HG02759 (cell line): ENCODE measurements at regions not wholly inside any gene's neighbourhood (a gene's known extent, or its start where the extent isn't known, plus 50 kb on each side); places are given as distances from the start of the nearest gene placed in this dataset.
"Not testable (repeated sequence)": the region's sequence is repeated elsewhere in the genome, so short reads cannot be mapped to it uniquely, and the experiment has no call there.

Experiments used
- ATAC-seq: cut with Tn5 transposase; IDR thresholded peaks from one replicate; pipeline ENCODE4 v1.9.1; 2021; ENCODE audit warnings: mild to moderate bottlenecking, moderate library complexity; ENCODE audit not compliant: unreplicated experiment

GRCh38 chr13:23098161-23098907 lies 82.4 kb upstream of the SGCG start:
- ATAC-seq = no peak

GRCh38 chr13:23105051-23105450 lies 75.7 kb upstream of the SGCG start:
- ATAC-seq = no peak

DNA sequence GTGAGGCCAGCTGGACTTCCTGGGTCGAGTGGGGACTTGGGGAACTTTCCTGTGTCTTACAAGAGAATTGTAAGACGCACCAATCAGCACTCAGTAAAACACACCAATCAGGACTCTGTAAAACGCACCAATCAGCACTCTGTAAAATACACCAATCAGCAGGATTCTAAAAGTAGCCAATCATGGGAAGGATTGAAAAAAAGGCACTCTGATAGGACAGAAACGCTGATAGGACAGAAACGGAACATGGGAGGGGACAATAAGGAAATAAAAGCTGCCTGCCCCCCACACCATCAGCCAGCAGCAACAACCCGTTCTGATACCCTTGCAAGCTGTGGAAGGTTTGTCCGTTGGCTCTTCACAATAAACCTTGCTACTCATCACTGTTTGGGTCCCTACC lies 73.1 kb upstream of the SGCG start:
- no peak for ATAC-seq

DNA sequence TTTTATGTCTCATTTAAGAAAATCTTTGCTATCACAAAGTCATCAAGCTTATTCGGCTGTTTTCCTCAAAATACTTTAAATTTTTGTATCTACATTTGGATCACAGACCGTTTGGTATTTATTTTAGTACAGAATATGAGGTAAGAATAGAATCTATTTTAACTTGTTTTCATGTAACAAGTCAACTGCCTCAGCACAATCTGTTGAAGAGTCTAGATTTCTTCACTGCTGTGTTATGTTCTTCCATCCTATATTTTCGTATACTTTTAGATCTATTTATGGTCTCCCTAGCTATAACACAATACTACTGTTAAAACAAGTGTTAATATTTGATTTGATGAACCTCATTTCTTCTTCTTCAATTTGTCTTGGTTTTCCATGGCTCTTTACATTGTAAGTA lies 61.6 kb upstream of the SGCG start:
- ATAC-seq = no peak

DNA sequence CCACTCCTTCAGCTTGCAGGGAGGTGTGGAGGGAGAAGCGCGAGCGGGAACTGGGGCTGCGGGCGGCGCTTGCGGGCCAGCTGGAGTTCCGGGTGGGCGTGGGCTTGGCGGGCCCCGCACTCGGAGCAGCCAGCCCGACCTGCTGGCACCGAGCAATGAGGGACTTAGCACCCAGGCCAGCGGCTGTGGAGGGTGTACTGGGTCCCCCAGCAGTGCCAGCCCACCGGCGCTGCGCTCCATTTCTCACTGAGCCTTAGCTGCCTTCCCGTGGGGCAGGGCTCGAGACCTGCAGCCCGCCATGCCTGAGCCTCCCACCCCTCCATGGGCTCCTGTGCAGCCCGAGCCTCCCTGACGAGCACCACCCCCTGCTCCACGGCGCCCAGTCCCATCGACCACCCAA lies 53.2 kb upstream of the SGCG start:
- not testable (repeated sequence) for ATAC-seq

- ATAC-seq = no peak
Measured at GRCh38 chr13:23129331-23129730, 51.4 kb upstream of the SGCG start.
